HG03025 (cell line): ENCODE measurements at regions not wholly inside any gene's neighbourhood (a gene's known extent, or its start where the extent isn't known, plus 50 kb on each side); places are given as distances from the start of the nearest gene placed in this dataset.
"Not testable (repeated sequence)": the region's sequence is repeated elsewhere in the genome, so short reads cannot be mapped to it uniquely, and the experiment has no call there.

Experiments used
- ATAC-seq: cut with Tn5 transposase; IDR thresholded peaks from one replicate; pipeline ENCODE4 v1.9.1; 2021; ENCODE audit warnings: mild to moderate bottlenecking, moderate library complexity; ENCODE audit not compliant: unreplicated experiment, low FRiP score

DNA sequence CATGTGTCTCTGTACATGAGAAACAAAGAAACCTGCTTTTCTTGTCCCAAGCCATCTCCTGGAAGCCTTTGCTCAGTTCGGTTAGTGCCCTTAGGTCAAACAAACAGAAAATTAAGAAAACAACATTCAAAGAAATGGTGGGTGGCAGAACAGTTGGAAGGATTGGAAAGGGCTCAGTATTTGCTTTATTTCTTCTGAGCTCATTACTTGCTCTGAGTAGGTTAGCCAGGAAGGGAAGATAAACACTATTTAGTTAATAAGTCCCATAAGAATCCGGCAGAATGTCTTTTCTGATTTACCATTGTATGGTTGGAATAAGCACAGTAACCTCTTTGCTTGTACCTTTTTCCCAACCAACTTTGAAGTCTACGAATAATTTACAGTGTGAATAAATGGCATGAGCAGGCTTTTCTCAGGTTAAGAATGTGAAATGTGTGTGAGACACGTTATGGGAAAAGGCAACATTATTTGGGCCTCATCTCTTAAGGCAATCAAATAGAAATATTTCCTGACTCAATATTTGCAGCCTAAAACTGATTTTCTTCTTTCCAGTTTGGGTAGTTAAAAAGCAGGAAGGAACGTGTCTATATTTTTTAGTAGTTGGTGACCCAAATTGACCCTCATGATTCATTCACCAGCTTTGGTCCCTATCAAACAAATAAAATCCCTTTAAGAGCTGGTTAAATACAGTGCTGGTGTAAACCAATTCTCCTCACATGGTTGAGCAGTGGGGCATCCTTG, 158.5 kb downstream of the DKK1 start:
- no peak for ATAC-seq

DNA sequence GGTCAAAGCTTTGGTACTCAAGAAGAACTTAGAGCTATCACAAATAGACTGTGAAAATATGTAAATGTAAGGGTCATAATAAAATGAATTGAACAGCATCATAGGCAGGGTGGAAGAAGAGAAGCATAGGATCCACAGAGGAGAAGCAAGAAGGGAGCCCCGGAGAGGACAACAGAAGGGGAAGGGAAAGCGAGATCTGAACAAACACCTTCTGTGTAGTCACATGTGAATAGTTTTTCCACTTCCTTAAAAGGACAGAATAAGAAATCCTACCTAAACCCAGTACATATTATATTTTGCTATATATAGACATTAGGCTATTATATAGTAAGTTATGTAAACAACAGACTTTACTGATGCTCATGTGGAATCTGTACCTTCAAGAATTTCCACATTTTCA, 160.2 kb downstream of the DKK1 start:
- ATAC-seq: peak; percentile 61

- no peak for ATAC-seq
Measured at GRCh38 chr10:52477305-52477704, 163.2 kb downstream of the DKK1 start.

DNA sequence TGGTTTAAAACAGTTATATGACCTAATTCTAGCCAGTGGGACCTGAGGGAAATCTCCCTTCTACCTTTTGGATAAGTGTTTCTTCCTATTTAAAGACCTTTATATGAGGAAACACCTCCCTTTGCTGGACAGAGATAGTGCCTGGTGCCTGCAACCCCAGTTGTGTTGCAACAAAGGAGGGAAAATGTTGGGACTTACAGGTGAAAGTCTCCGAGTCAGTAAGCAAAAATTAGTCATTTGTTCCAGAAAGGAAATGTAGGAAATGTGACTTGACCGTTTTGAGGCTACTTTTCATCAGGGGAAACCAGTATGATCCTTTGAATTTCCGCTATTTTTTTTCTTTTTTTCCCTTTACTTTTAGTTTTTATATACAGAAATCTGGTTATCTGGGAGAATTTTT, 165.5 kb downstream of the DKK1 start:
- no peak for ATAC-seq

DNA sequence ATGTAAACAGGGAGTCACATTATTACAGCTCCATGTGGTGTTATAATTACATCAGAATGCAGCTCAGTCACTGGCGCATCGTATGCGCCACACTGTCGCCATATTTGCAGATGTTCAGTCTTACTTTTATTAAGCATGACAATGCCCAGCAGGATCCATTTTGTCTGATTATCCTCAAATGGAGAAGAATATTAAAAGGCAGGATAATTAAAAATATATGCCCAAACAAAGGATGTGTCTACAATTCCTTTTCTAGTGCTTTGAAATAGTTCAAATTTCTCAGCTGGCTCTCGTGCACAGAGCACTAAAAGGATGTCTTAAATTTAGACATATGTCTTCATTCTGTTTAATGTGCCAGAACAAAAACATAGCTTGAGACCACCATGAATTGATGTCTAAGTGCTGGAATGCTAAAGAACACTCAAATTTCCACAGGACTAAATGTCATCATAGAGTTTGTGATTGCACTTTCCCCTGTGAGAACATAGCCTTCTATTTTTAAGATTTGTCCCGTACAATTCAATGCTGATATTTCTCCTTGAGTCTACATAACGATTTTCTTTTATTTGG, 168.0 kb downstream of the DKK1 start:
- ATAC-seq: no peak

DNA sequence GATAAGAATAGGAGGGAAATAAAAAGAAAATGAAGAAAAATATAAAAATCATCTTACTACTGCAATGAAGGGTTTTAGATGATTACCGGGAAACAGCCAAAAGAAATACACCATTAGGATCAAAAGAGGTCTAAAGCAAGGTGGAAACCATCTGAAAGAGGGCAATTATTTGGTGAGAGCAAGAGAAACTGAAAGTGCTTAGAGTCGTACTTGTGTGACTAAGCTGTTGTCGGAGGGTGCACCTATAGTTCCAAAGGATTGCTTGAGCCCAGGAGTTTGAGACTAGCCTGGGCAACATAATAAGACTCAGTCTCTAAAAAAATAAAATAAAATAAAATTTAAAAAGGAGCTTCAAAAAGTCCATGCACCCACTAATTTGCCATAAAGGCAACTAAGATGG, 169.5 kb downstream of the DKK1 start:
- ATAC-seq: peak; percentile 55

GRCh38 chr10:52484206-52485065, 170.4 kb downstream of the DKK1 start:
- no peak for ATAC-seq

- ATAC-seq: no peak
Measured at GRCh38 chr10:52485462-52485861, 171.4 kb downstream of the DKK1 start.

GRCh38 chr10:52486840-52487611, 172.9 kb downstream of the DKK1 start:
- ATAC-seq: no peak

- no peak for ATAC-seq
Measured at GRCh38 chr10:52488606-52489485, 174.8 kb downstream of the DKK1 start.

GRCh38 chr10:52491246-52491995, 177.3 kb downstream of the DKK1 start:
- ATAC-seq: no peak

GRCh38 chr10:52499281-52499680, 185.2 kb downstream of the DKK1 start:
- ATAC-seq: no peak

GRCh38 chr10:52500476-52500875, 186.4 kb downstream of the DKK1 start:
- no peak for ATAC-seq

DNA sequence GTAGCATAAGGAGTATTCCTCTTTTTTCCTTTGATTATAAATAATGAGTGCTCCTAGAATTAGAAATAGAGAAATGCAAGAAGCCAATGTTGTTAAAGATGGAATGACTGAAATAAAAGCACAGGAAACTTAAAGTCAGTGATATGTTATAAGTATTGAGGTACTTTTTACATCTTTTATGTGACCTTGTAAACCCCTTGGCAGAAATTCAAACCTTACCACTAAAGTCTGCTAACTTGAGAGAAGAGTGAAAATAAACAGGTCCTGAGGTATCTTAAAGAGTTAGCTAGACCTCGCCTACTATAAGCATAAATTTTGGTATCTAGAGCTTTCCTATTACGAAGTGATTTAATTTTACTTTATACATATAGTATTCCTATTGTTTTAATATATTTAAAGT, 188.2 kb downstream of the DKK1 start:
- ATAC-seq: no peak

GRCh38 chr10:52505341-52505740, 191.3 kb downstream of the DKK1 start:
- ATAC-seq: not testable (repeated sequence)

DNA sequence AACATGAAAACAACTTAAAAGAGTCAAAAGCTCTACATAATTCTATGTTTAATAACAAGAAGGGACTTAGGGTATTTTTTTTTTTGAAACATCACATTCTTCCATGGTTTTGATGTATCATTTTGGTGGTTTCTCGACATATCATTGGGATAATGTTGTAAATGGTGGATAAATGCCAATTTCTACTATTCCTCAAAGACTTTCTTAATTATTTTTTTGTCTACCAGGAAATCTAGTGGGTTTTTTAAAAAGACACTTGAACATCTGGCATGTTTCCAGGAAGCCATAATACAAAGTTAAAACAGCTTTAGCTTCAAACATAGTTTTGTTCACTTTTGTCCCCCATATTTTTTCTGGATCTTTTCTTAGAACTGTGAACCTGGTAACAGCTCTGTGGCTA, 200.4 kb downstream of the DKK1 start:
- ATAC-seq: no peak

GRCh38 chr10:52517012-52517411, 202.9 kb downstream of the DKK1 start:
- ATAC-seq: no peak

DNA sequence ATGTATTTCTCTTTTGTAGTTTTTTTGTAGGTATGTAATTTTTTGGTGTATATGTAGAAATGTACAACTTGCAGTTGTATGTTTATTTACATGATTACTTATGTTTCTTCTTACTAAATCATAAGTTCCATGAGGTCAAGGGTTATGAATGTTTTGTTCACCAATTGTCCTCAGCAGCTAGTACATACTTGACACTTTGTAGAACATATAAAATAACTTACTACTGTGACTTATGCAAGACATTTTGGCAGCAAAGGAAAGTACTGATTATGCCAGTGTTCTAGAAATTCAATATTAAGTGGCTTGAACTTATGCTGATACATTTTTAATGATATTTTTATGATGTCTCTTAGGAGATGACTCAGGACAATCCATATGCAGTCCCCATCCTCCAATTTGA, 209.6 kb downstream of the DKK1 start:
- no peak for ATAC-seq

DNA sequence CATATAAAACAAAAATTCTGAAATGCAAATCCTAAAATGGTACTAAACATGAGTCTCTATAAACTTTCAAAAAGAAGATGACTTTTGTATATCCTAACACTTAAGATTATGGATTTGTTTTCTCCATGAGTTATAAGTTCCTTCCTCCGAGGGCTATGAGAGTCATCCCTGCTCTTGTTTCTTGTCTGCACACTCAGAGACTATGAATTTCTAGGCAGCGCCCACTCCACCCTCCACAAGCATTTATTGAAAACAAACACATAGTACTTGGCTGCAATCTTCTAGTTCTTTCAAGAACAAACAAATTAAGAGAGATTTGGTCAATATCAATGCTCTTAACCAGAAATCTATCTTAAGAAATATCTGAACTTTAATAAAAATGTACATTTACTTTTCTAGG, 211.7 kb downstream of the DKK1 start:
- no peak for ATAC-seq
